ENCODE measurements at regions not wholly inside any gene's neighbourhood (a gene's known extent, or its start where the extent isn't known, plus 50 kb on each side); places are given as distances from the start of the nearest gene placed in this dataset.
"Not testable (repeated sequence)": the region's sequence is repeated elsewhere in the genome, so short reads cannot be mapped to it uniquely, and the experiment has no call there.

GRCh38 chrX:150232222-150232621, 130.9 kb upstream of the MAMLD1 start:
- not testable (repeated sequence) for TF ChIP-seq POLR2A, POLR2AphosphoS5 (IDR thresholded peaks at IDR 0.05; ENCODE audit: low read depth, low read length)
